Panc1 (cell line): ENCODE measurements at regions not wholly inside any gene's neighbourhood (a gene's known extent, or its start where the extent isn't known, plus 50 kb on each side); places are given as distances from the start of the nearest gene placed in this dataset.

Experiments
- ATAC-seq: fragments of 200-7000 bp; cut with Tn5 transposase; 2 replicates; pipeline ENCODE4 v1.9.1; 2020; ENCODE audit warnings: mild to moderate bottlenecking, moderate library complexity
- BruUV-seq: library from RNA; stranded (reverse); fragments of 400-500 nt; replicated peaks from 2 replicates; lab custom pipeline; 2021; lab: Mats Ljungman, UMichigan
- CTCF ChIA-PET: fragments of 300-600 bp; sonication (Branson Sonifier 250); formaldehyde crosslinking; loops from one replicate; lab custom pipeline; 2022; ENCODE audit warnings: antibody characterized with exemption; lab: Charles Lee
- POLR2A ChIA-PET: fragments of 300-600 bp; sonication (Branson Sonifier 250); formaldehyde crosslinking; loops from one replicate; lab custom pipeline; 2022; ENCODE audit warnings: antibody characterized with exemption; lab: Charles Lee
- DNase-seq: peaks from one replicate; pipeline ENCODE4 v3.0.0-alpha.2; 2010; ENCODE audit warnings: low read depth, low spot score
- H3K27ac ChIP-seq: 2 replicates; pipeline ENCODE4 v1.5.1; 2011; ENCODE audit warnings: mild to moderate bottlenecking, low read length, inconsistent platforms
- H3K27me3 ChIP-seq: fragments of 200-500 bp; sonication (Bioruptor generic); 2 replicates; pipeline ENCODE4 v1.6.0; 2014; ENCODE audit warnings: low read length, inconsistent platforms; ENCODE audit not compliant: control insufficient read depth, insufficient read depth
- H3K36me3 ChIP-seq: fragments of 200-500 bp; sonication (Bioruptor generic); 2 replicates; pipeline ENCODE4 v1.5.1; 2014; ENCODE audit warnings: inconsistent platforms, mild to moderate bottlenecking, low read length, moderate library complexity; ENCODE audit not compliant: control insufficient read depth, insufficient read depth
- H3K4me1 ChIP-seq: 2 replicates; pipeline ENCODE4 v1.5.1; 2011; ENCODE audit warnings: inconsistent platforms, mild to moderate bottlenecking, low read length, moderate library complexity; ENCODE audit not compliant: control insufficient read depth, insufficient read depth
- H3K4me3 ChIP-seq, 2 experiments: 2 replicates each; pipeline ENCODE4 v1.5.1; 2011 to 2012; ENCODE audit warnings: low read depth in 2 of 2, low read length in 2 of 2, mild to moderate bottlenecking in 2 of 2, inconsistent platforms in 1 of 2, moderate library complexity in 1 of 2
- H3K9me3 ChIP-seq: fragments of 200-500 bp; sonication (Bioruptor generic); 2 replicates; pipeline ENCODE4 v1.5.1; 2014; ENCODE audit warnings: low read depth, mild to moderate bottlenecking, inconsistent platforms, low read length, moderate library complexity; ENCODE audit not compliant: control insufficient read depth, insufficient read depth
- CTCF ChIP-seq: fragments of 450-650 bp; IDR thresholded peaks from 2 replicates; pipeline ENCODE4 v1.5.1; 2017; ENCODE audit warnings: mild to moderate bottlenecking
- POLR2AphosphoS5 ChIP-seq: IDR thresholded peaks from 2 replicates; pipeline ENCODE4 v1.6.1; 2012; ENCODE audit warnings: mild to moderate bottlenecking, low read depth, low read length, moderate library complexity
- SIN3A ChIP-seq: IDR thresholded peaks from 2 replicates; pipeline ENCODE4 v1.6.1; 2012; ENCODE audit warnings: low read depth, mild to moderate bottlenecking, low read length, moderate library complexity, borderline replicate concordance; ENCODE audit not compliant: insufficient read depth
- TCF7L2 ChIP-seq: IDR thresholded peaks from 2 replicates; pipeline ENCODE4 v1.6.1; 2011; ENCODE audit warnings: mild to moderate bottlenecking, low read depth, low read length, inconsistent platforms
- in situ Hi-C: cut with HindIII; loops from 2 replicates; pipeline ENCODE4 v1.10.0; 2016; ENCODE audit warnings: low sequenced_read_pairs, low pct_unique_long_range_greater_than_20kb
- intact Hi-C: fragments of 100-400 bp; cut with micrococcal nuclease; formaldehyde crosslinking; loops from one replicate; pipeline ENCODE4 v1.10.0; 2022; ENCODE audit not compliant: unreplicated experiment
- TF ChIP-seq, protein P1 (sequence below), 2 experiments: IDR thresholded peaks; 2 replicates each; pipeline ENCODE4 v1.6.1; 2011 to 2012; ENCODE audit warnings: low read depth in 2 of 2, control low read depth in 1 of 2, low read length in 1 of 2, mild to moderate bottlenecking in 1 of 2, moderate library complexity in 1 of 2; ENCODE audit not compliant: insufficient read depth in 1 of 2

DNA sequence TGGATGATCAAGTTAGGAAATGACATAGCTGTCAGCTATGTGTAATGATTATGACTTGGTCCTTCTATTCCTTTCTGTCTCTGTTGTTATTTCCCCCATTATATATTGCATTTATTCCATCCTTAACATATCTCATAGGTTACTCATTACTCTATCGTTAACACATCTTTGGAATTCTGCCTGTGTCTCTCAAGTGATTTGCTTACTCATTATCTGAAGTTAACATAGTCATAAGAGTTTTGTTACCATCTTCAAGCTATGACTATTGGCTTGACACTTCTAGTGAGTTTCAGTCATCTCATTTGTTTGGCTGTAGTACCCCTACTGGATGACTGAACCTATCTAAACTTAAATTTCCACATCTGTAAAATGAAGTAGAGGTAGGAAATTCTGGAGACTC is 286.1 kb upstream of the PPP1R2C start:
- ATAC-seq (no peak), DNase-seq (no peak)
- H3K27ac ChIP-seq, result no peak overlapping the region
- intact Hi-C loops (no loop called here), in situ Hi-C loops (no loop called here)
- TF ChIP-seq POLR2AphosphoS5 (no peak), SIN3A (no peak), TCF7L2 (no peak), CTCF (no peak)
- TF ChIP-seq, protein P1, sequence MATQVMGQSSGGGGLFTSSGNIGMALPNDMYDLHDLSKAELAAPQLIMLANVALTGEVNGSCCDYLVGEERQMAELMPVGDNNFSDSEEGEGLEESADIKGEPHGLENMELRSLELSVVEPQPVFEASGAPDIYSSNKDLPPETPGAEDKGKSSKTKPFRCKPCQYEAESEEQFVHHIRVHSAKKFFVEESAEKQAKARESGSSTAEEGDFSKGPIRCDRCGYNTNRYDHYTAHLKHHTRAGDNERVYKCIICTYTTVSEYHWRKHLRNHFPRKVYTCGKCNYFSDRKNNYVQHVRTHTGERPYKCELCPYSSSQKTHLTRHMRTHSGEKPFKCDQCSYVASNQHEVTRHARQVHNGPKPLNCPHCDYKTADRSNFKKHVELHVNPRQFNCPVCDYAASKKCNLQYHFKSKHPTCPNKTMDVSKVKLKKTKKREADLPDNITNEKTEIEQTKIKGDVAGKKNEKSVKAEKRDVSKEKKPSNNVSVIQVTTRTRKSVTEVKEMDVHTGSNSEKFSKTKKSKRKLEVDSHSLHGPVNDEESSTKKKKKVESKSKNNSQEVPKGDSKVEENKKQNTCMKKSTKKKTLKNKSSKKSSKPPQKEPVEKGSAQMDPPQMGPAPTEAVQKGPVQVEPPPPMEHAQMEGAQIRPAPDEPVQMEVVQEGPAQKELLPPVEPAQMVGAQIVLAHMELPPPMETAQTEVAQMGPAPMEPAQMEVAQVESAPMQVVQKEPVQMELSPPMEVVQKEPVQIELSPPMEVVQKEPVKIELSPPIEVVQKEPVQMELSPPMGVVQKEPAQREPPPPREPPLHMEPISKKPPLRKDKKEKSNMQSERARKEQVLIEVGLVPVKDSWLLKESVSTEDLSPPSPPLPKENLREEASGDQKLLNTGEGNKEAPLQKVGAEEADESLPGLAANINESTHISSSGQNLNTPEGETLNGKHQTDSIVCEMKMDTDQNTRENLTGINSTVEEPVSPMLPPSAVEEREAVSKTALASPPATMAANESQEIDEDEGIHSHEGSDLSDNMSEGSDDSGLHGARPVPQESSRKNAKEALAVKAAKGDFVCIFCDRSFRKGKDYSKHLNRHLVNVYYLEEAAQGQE (IDR thresholded peaks at IDR 0.05; ENCODE audit: insufficient read depth in 1 of 2, low read depth in 2 of 2, low read length in 1 of 2), result no peak
- H3K4me1 ChIP-seq, result no peaks in the 10 kb centered on the region
- H3K27me3 ChIP-seq, result no peaks in the 10 kb centered on the region
- H3K4me3 ChIP-seq, result no peak overlapping the region
- ChIA-PET POLR2A (no interaction called here), CTCF (no interaction called here)
- no peaks in the 10 kb centered on the region for H3K36me3 ChIP-seq
- H3K9me3 ChIP-seq, result no peaks in the 10 kb centered on the region
- no TSS peak for BruUV-seq

- intact Hi-C loops (no loop called here), in situ Hi-C loops (no loop called here)
- ChIA-PET CTCF (no interaction called here), POLR2A (no interaction called here)
- TF ChIP-seq CTCF, result no peak
- H3K4me3 ChIP-seq, result no peak overlapping the region
- no peaks in the 10 kb centered on the region for H3K36me3 ChIP-seq
- ATAC-seq, result no peak
- H3K4me1 ChIP-seq, result no peaks in the 10 kb centered on the region
- DNase-seq, result no peak
- no peaks in the 10 kb centered on the region for H3K27me3 ChIP-seq
- no TSS peak for BruUV-seq
- H3K27ac ChIP-seq, result no peak overlapping the region
- no peaks in the 10 kb centered on the region for H3K9me3 ChIP-seq
Measured at GRCh38 chrX:43065978-43066377, 288.0 kb upstream of the PPP1R2C start.

DNA sequence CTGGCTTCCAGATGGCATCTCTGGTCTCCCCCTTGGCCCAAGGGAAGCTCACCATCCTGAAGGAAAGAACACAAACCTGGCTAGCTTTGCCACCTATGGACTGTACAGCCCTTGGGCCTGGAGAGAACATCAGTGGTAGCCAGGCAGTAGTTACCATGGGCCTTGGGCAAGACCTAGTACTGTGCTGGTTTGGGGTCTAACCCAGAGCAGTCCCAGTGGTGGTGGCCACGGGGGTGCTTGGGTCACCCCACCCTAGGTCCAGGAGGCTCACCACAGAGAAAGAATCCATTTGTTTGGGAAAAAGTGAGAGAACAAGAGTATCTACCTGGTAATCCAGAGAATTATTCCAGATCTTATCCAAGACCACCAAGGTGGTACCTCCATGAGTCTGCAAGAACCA is 290.7 kb upstream of the PPP1R2C start:
- ATAC-seq, result no peak
- ChIA-PET POLR2A (no interaction called here), CTCF (no interaction called here)
- Histone ChIP-seq H3K4me1 (no peaks in the 10 kb centered on the region), H3K27ac (no peak overlapping the region), H3K36me3 (no peaks in the 10 kb centered on the region), H3K9me3 (no peaks in the 10 kb centered on the region), H3K4me3 (no peak overlapping the region), H3K27me3 (no peaks in the 10 kb centered on the region)
- TF ChIP-seq POLR2AphosphoS5, result no peak
- in situ Hi-C loops (no loop called here), intact Hi-C loops (no loop called here)
- no TSS peak for BruUV-seq
- no peak for DNase-seq
